Natural killer cell (primary cell): ENCODE measurements at regions not wholly inside any gene's neighbourhood (a gene's known extent, or its start where the extent isn't known, plus 50 kb on each side); places are given as distances from the start of the nearest gene placed in this dataset.

ENCODE experiments used
- ATAC-seq, 3 donors: fragments of 150-1000 bp in 2 of 3; fragments of 200-7000 bp in 1 of 3; cut with Tn5 transposase; 1 replicate in 1 of 3; 2 replicates in 2 of 3; pipeline ENCODE4 v1.10.0; 2021; ENCODE audit warnings: mild to moderate bottlenecking in 2 of 3, moderate library complexity in 2 of 3
- DNase-seq, 2 donors: peaks; one replicate each; pipeline versions ENCODE4 v3.0.0 to v3.0.0-alpha.2; 2013 to 2021; ENCODE audit warnings: mixed read lengths in 1 of 2
- H3K27ac ChIP-seq: one replicate; pipeline ENCODE4 v1.5.1; 2013; ENCODE audit warnings: mild to moderate bottlenecking, low read length
- H3K27me3 ChIP-seq: one replicate; pipeline ENCODE4 v1.6.1; 2013; ENCODE audit warnings: low read length; ENCODE audit not compliant: control insufficient read depth, insufficient read depth
- H3K36me3 ChIP-seq: one replicate; pipeline ENCODE4 v1.6.1; 2013; ENCODE audit warnings: low read length; ENCODE audit not compliant: control insufficient read depth, insufficient read depth
- H3K4me1 ChIP-seq: one replicate; pipeline ENCODE4 v1.6.1; 2013; ENCODE audit warnings: low read length; ENCODE audit not compliant: control insufficient read depth, insufficient read depth
- H3K4me3 ChIP-seq: one replicate; pipeline ENCODE4 v1.5.1; 2013; ENCODE audit warnings: low read length
- H3K9me3 ChIP-seq: one replicate; pipeline ENCODE4 v1.6.1; 2013; ENCODE audit warnings: low read length; ENCODE audit not compliant: control insufficient read depth, insufficient read depth
- H3K27ac Mint-ChIP-seq, 2 donors: one replicate each; pipeline ENCODE4 v1.8.0; 2022; ENCODE audit warnings: mild to moderate bottlenecking in 2 of 2, mixed read lengths in 2 of 2, moderate library complexity in 1 of 2
- H3K27me3 Mint-ChIP-seq, 2 donors: one replicate each; pipeline ENCODE4 v1.8.0; 2022; ENCODE audit warnings: low read depth in 2 of 2, mixed read lengths in 2 of 2
- H3K36me3 Mint-ChIP-seq: one replicate; pipeline ENCODE4 v1.8.0; 2022; ENCODE audit warnings: mixed read lengths
- H3K4me1 Mint-ChIP-seq, 2 donors: one replicate each; pipeline ENCODE4 v1.8.0; 2022; ENCODE audit warnings: mixed read lengths in 2 of 2
- H3K4me3 Mint-ChIP-seq: one replicate; pipeline ENCODE4 v1.8.0; 2022; ENCODE audit warnings: mild to moderate bottlenecking, moderate library complexity, mixed read lengths
- H3K9me3 Mint-ChIP-seq, 2 donors: one replicate each; pipeline ENCODE4 v1.8.0; 2022; ENCODE audit warnings: mixed read lengths in 2 of 2
- WGBS: methylation state at CpG from one replicate; pipeline ENCODE4 v1.1.7; 2013; ENCODE audit warnings: missing lambda C conversion rate; ENCODE audit not compliant: insufficient coverage; 5-methylcytosine and 5-hydroxymethylcytosine counted together
- intact Hi-C: fragments of 100-400 bp; cut with micrococcal nuclease; formaldehyde crosslinking; loops from one replicate; pipeline ENCODE4 v1.14.2; 2022
- TF ChIP-seq, protein P1 (sequence below): fragments of 200-600 bp; IDR thresholded peaks from one replicate; pipeline ENCODE4 v1.8.0; 2022; ENCODE audit warnings: antibody characterized with exemption

DNA sequence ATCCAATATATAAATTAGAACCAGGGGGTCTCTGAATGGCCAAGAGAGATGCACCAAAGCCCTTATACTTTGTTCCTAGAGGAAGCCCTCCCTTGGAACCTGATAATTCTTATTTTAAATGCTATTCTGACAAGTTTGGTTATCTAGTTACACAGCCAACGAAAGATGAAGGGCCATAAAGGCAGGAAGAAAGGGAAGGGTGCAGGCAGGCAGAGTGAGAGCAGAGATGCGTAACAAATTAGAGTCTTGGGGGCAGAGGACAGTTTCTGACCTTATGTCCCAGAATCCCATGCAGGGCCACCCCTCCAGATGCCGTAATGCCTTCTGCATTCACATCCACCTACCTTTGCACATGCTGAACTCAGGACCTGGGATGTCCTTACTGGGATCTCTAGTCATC lies 344.6 kb upstream of the ARID1B start:
- Histone ChIP-seq H3K4me3 (no peak overlapping the region), H3K36me3 (no peaks in the 10 kb centered on the region), H3K27ac (no peak overlapping the region), H3K27me3 (peaks cover 4% of the 10 kb centered on the region), H3K4me1 (no peaks in the 10 kb centered on the region), H3K9me3 (no peaks in the 10 kb centered on the region)
- H3K4me3 Mint-ChIP-seq, result no peak overlapping the region
- H3K4me1 Mint-ChIP-seq, result no peaks in the 10 kb centered on the region
- H3K9me3 Mint-ChIP-seq, result no peaks in the 10 kb centered on the region
- H3K36me3 Mint-ChIP-seq, result no peaks in the 10 kb centered on the region
- no peak overlapping the region for H3K27ac Mint-ChIP-seq
- peaks cover 12 to 21% of the 10 kb centered on the region in 2 donors for H3K27me3 Mint-ChIP-seq
- TF ChIP-seq, protein P1, sequence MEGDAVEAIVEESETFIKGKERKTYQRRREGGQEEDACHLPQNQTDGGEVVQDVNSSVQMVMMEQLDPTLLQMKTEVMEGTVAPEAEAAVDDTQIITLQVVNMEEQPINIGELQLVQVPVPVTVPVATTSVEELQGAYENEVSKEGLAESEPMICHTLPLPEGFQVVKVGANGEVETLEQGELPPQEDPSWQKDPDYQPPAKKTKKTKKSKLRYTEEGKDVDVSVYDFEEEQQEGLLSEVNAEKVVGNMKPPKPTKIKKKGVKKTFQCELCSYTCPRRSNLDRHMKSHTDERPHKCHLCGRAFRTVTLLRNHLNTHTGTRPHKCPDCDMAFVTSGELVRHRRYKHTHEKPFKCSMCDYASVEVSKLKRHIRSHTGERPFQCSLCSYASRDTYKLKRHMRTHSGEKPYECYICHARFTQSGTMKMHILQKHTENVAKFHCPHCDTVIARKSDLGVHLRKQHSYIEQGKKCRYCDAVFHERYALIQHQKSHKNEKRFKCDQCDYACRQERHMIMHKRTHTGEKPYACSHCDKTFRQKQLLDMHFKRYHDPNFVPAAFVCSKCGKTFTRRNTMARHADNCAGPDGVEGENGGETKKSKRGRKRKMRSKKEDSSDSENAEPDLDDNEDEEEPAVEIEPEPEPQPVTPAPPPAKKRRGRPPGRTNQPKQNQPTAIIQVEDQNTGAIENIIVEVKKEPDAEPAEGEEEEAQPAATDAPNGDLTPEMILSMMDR, result no peak
- WGBS, result 87% methylated on average over 3 of the region's 3 CpGs
- intact Hi-C loops, result no loop called here
- no peak for ATAC-seq
- DNase-seq, result no peak

DNA sequence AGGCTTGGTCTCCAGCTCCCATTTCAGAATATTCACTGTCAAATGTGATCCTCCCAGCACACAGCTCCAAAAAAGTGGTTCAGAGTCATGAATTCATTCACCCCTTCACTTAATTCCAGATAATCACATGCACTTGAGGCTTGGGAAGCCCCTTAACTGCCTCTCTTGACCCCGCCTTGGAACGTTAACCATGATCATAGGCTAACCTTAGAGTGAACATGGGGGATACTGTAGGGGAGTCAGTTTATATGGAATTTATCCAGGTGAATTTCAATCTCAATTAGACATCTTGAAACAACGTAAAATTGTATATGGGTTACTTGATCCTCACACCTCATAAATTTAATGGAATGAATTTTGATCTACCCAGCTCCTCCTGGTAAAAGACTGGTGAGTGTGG lies 346.8 kb upstream of the ARID1B start:
- intact Hi-C loops, result no loop called here
- 43% methylated on average over 2 of the region's 3 CpGs for WGBS
- no peaks in the 10 kb centered on the region for H3K36me3 ChIP-seq
- H3K9me3 Mint-ChIP-seq, result no peaks in the 10 kb centered on the region
- H3K27ac ChIP-seq, result no peak overlapping the region
- no peak for ATAC-seq
- no peaks in the 10 kb centered on the region for H3K4me1 Mint-ChIP-seq
- no peak overlapping the region for H3K4me3 ChIP-seq
- no peak overlapping the region for H3K27ac Mint-ChIP-seq
- TF ChIP-seq, protein P1, result no peak
- H3K4me1 ChIP-seq, result no peaks in the 10 kb centered on the region
- peaks cover 7% of the 10 kb centered on the region for H3K27me3 ChIP-seq
- H3K4me3 Mint-ChIP-seq, result no peak overlapping the region
- H3K9me3 ChIP-seq, result no peaks in the 10 kb centered on the region
- DNase-seq, result no peak
- peaks cover 16 to 21% of the 10 kb centered on the region in 2 donors for H3K27me3 Mint-ChIP-seq
- H3K36me3 Mint-ChIP-seq, result no peaks in the 10 kb centered on the region

DNA sequence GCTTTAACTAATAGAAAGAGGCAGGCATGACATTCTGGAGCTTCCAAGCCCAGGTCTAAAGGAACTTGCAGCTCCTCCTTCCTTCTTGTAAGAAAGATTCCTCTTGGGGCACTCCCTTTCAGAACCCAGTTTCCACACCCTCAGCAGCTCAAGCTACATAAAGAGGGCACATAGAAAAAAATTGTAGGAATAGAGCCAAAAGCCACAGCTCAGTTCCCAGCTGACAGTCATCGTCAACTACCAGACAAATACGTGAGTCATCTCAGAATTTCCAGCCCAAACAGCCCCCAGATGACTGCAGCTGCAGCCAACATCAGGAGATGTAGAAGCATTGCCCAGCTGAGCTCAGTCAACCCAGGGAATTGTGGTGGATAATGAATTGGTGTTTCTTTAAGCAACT lies 349.8 kb upstream of the ARID1B start:
- no peaks in the 10 kb centered on the region for H3K36me3 ChIP-seq
- no peak overlapping the region for H3K4me3 ChIP-seq
- no peaks in the 10 kb centered on the region for H3K9me3 ChIP-seq
- WGBS, result 75% methylated on average over 2 of the region's 2 CpGs
- Mint-ChIP-seq H3K36me3 (no peaks in the 10 kb centered on the region), H3K4me3 (no peak overlapping the region), H3K27me3 (peaks cover 13 to 21% of the 10 kb centered on the region in 2 donors), H3K4me1 (peaks cover 25 to 26% of the 10 kb centered on the region in 2 donors), H3K9me3 (no peaks in the 10 kb centered on the region), H3K27ac (no peak overlapping the region)
- no peak overlapping the region for H3K27ac ChIP-seq
- TF ChIP-seq, protein P1, result no peak
- no peak for ATAC-seq
- intact Hi-C loops, result no loop called here
- peaks cover 3% of the 10 kb centered on the region for H3K27me3 ChIP-seq
- DNase-seq, result no peak
- H3K4me1 ChIP-seq, result peaks cover 24% of the 10 kb centered on the region

DNA sequence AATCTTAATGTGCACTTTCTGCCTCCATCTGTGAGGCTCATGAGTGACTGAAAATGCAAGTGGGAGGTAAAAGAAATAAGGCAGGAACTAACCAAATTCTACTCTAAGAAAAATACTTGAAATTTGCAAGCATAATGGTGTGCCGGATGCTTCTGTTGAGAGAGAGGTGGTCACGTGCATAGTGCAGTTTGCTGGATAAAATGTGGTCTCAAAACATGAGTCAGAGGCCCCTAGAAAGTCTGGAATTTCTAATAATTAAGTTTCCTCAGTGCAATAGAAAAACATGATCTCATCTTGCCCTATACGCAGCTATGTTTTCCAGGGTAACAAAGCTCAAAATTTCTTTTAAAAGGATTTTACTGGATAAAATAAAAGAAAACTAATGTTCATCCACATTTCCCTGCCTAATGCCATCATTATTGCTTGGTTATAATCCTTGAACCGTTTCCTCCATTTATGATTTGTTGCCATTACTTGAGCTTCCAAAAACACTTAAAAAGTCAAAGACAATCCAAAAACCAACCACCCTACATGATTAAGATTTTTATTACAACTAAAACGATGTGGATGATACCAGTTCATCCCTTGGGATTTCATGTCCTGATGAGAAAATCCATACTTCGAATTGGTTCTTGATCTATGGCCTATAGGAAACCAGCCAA lies 351.7 kb upstream of the ARID1B start:
- WGBS, result 83% methylated on average over 5 of the region's 6 CpGs
- H3K27me3 Mint-ChIP-seq, result peaks cover 13 to 38% of the 10 kb centered on the region in 2 donors
- no peaks in the 10 kb centered on the region for H3K9me3 Mint-ChIP-seq
- H3K36me3 Mint-ChIP-seq, result no peaks in the 10 kb centered on the region
- Histone ChIP-seq H3K9me3 (no peaks in the 10 kb centered on the region), H3K27ac (no peak overlapping the region), H3K4me1 (peaks cover 24% of the 10 kb centered on the region), H3K36me3 (no peaks in the 10 kb centered on the region), H3K27me3 (peaks cover 3% of the 10 kb centered on the region), H3K4me3 (no peak overlapping the region)
- TF ChIP-seq, protein P1, result no peak
- no peak for DNase-seq
- peaks cover 30 to 31% of the 10 kb centered on the region in 2 donors for H3K4me1 Mint-ChIP-seq
- H3K27ac Mint-ChIP-seq, result no peak overlapping the region
- no peak for ATAC-seq
- no peak overlapping the region for H3K4me3 Mint-ChIP-seq
- intact Hi-C loops, result no loop called here
